ENCODE measurements at regions not wholly inside any gene's neighbourhood (a gene's known extent, or its start where the extent isn't known, plus 50 kb on each side); places are given as distances from the start of the nearest gene placed in this dataset.

DNA sequence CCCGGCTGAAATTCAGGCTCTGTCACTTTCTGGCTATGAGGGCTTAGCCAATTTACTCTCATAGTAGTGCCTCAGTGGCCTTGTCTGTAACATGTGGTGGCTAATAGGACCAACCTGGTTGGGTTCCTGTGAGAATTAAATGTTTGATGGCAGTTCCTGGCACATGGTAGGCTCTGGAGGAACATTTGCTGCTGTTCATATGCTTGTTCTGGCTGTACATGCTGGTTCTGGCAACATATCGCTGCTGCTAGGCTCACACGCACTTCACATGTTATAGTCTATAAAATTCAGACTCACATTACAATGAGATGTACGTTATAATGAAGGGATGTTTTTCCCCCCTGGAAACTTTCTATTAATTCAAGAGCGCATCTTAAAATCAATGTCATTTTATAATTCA, 417.7 kb upstream of the GYPC start:
- POLR2A ChIA-PET: no interaction called here
- CTCF ChIA-PET: no interaction called here
- no peak for DNase-seq (ENCODE audit: extremely low spot score)
- TF ChIP-seq FOXA1 (IDR thresholded peaks at IDR 0.05) (no peak), SUZ12 (IDR thresholded peaks at IDR 0.05) (no peak), LEF1 (IDR thresholded peaks at IDR 0.05; ENCODE audit: borderline replicate concordance) (no peak), SP1 (IDR thresholded peaks at IDR 0.05) (no peak), BHLHE40 (IDR thresholded peaks at IDR 0.05; ENCODE audit: borderline replicate concordance) (no peak), ZNF384 (IDR thresholded peaks at IDR 0.05) (no peak), FOXK2 (IDR thresholded peaks at IDR 0.05) (no peak), FOXM1 (IDR thresholded peaks at IDR 0.05; ENCODE audit: borderline replicate concordance) (no peak), L3MBTL2 (conservative IDR thresholded peaks at IDR 0.05) (no peak), NFRKB (IDR thresholded peaks at IDR 0.05) (no peak), HDGF (IDR thresholded peaks at IDR 0.05; ENCODE audit: borderline replicate concordance) (no peak), CTBP1 (IDR thresholded peaks at IDR 0.05; ENCODE audit: borderline replicate concordance) (no peak)
- TF ChIP-seq, protein P1, sequence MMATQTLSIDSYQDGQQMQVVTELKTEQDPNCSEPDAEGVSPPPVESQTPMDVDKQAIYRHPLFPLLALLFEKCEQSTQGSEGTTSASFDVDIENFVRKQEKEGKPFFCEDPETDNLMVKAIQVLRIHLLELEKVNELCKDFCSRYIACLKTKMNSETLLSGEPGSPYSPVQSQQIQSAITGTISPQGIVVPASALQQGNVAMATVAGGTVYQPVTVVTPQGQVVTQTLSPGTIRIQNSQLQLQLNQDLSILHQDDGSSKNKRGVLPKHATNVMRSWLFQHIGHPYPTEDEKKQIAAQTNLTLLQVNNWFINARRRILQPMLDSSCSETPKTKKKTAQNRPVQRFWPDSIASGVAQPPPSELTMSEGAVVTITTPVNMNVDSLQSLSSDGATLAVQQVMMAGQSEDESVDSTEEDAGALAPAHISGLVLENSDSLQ (IDR thresholded peaks at IDR 0.05): no peak

DNA sequence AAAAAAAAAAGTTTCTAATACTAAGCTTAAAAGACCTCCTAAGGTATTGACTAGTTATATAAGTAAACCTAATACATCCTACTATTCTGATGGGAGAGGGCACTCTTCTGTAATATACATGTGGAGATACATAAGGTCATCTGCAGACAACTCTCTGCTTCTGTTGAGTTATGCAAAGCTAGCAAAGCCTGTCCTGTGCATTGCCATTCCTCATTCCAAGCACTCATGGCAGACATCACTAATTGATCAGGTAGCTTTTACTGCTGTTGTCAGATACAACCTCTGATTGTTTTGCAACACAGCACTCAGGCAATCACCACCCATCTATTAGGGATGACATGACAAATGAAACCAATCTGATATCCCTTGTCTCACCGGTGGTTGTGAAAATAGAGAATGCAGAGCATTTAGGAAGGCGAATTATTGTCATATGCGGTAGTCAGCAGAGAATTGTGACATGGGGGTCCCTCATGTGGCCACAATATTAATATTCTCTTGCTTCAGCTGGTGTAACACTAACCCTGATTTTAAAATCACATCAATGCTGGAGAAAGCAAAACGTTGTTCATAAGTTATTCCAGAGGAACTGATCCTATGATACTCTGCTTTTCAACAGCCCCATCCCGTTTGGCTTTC, 416.5 kb upstream of the GYPC start:
- CTCF ChIA-PET: no interaction called here

DNA sequence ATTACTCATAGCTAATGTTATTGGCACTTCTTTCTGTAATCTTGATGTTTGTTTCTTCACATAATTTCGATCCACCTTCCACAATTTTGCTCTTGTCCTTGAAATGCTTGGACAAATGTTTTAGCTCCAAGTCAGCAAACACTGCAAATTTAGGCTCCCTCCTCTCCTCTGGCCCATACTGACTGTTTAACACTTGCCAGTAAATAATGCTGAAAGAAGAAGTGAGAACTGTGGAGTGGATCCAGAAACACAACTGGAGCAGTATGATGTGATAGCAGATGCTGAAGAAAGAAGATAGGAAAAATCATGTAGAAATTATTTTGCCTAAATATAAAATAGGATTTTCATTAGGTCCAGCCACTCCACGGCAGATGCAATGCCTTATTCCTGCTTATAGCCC, 415.0 kb upstream of the GYPC start:
- CTCF ChIA-PET: no interaction called here
- TF ChIP-seq L3MBTL2 (conservative IDR thresholded peaks at IDR 0.05) (no peak), SP1 (IDR thresholded peaks at IDR 0.05) (no peak), NFRKB (IDR thresholded peaks at IDR 0.05) (no peak), FOXM1 (IDR thresholded peaks at IDR 0.05; ENCODE audit: borderline replicate concordance) (no peak), ZNF384 (IDR thresholded peaks at IDR 0.05) (no peak), CTBP1 (IDR thresholded peaks at IDR 0.05; ENCODE audit: borderline replicate concordance) (no peak), ARNT (IDR thresholded peaks at IDR 0.05) (no peak), HDGF (IDR thresholded peaks at IDR 0.05; ENCODE audit: borderline replicate concordance) (no peak), ELF4 (IDR thresholded peaks at IDR 0.05) (no peak), TARDBP (IDR thresholded peaks at IDR 0.05) (no peak), FOXA1 (IDR thresholded peaks at IDR 0.05) (no peak), SUZ12 (IDR thresholded peaks at IDR 0.05) (no peak), FOXK2 (IDR thresholded peaks at IDR 0.05) (no peak), BHLHE40 (IDR thresholded peaks at IDR 0.05; ENCODE audit: borderline replicate concordance) (no peak), LEF1 (IDR thresholded peaks at IDR 0.05; ENCODE audit: borderline replicate concordance) (no peak)
- TF ChIP-seq, protein P1 (IDR thresholded peaks at IDR 0.05): no peak
- POLR2A ChIA-PET: no interaction called here

More for the DNA sequence above, 416.5 kb upstream of the GYPC start:
- POLR2A ChIA-PET: no interaction called here
- DNase-seq (ENCODE audit: extremely low spot score): no peak
- no peak for TF ChIP-seq FOXM1 (IDR thresholded peaks at IDR 0.05; ENCODE audit: borderline replicate concordance)
- TF ChIP-seq NFRKB (IDR thresholded peaks at IDR 0.05): no peak
- TF ChIP-seq LEF1 (IDR thresholded peaks at IDR 0.05; ENCODE audit: borderline replicate concordance): no peak
- no peak for TF ChIP-seq SUZ12 (IDR thresholded peaks at IDR 0.05)

DNA sequence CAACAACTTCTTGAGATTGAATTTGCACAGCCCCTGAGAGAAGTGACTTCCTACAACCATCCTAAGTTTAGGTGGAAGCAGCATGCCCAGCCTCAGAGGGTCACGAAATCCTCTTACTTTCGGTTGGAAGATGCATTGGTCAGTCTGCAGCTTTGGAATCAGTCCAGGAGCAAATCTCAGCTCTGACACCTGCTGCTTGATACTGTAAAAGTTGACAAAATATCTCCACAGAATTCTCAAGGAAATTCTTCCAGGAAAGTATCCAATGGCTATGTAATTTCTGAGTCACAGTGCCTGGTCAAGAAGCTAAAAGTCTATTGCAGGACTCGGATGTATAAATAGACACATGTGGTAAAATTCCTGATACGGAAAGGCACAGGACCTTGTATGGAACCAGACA, 414.5 kb upstream of the GYPC start:
- CTCF ChIA-PET: no interaction called here
- DNase-seq (ENCODE audit: extremely low spot score): no peak
- TF ChIP-seq TARDBP (IDR thresholded peaks at IDR 0.05): no peak
- TF ChIP-seq SUZ12 (IDR thresholded peaks at IDR 0.05): no peak
- no peak for TF ChIP-seq CTBP1 (IDR thresholded peaks at IDR 0.05; ENCODE audit: borderline replicate concordance)
- no peak for TF ChIP-seq BHLHE40 (IDR thresholded peaks at IDR 0.05; ENCODE audit: borderline replicate concordance)
- no peak for TF ChIP-seq HDGF (IDR thresholded peaks at IDR 0.05; ENCODE audit: borderline replicate concordance)
- TF ChIP-seq L3MBTL2 (conservative IDR thresholded peaks at IDR 0.05): no peak
- POLR2A ChIA-PET: no interaction called here

More for the DNA sequence above, 415.0 kb upstream of the GYPC start:
- DNase-seq (ENCODE audit: extremely low spot score): no peak

DNA sequence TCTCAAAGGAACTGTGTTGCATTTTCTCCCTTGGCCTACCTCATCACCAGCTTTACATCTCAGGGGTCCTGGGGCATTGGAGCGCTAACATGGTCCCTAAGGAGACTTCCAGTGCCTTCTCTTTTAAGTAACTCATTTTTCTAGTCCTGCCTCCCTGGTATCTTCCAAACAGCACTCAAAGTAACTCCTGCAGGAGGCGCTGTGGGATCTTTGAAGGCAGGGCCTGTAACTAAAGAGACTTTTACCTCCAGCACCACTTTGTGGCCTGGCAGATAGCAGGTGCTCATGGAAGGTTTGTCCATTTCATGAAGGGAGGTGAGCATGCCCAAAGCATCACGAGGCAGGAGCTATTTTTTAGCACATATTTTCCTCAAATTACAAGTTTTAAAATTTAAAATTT, 411.0 kb upstream of the GYPC start:
- POLR2A ChIA-PET: no interaction called here
- DNase-seq (ENCODE audit: extremely low spot score): peak; percentile 33

DNA sequence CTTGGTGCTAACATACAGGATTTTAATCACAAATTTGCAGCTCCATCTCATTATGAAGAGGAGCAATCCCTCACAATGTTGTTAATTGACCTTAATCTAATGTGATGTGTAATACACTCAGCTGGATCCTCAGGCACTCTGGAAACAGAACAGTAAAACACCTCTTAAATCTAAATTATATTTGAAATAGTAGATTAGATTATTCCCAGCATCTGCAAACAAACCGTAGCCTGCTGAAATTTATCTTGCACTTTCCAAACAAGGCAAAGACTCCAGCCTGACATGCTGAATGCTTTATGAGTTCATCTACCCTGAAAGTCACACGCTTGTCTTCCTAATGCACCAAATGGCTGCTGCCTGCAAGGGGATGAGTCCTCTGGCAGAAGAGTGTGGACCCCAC, 402.3 kb upstream of the GYPC start:
- TF ChIP-seq LEF1 (IDR thresholded peaks at IDR 0.05; ENCODE audit: borderline replicate concordance): no peak
- TF ChIP-seq HDGF (IDR thresholded peaks at IDR 0.05; ENCODE audit: borderline replicate concordance): no peak
- TF ChIP-seq CTBP1 (IDR thresholded peaks at IDR 0.05; ENCODE audit: borderline replicate concordance): no peak
- TF ChIP-seq FOXK2 (IDR thresholded peaks at IDR 0.05): no peak
- no peak for TF ChIP-seq L3MBTL2 (conservative IDR thresholded peaks at IDR 0.05)
- TF ChIP-seq, protein P1 (IDR thresholded peaks at IDR 0.05): no peak
- TF ChIP-seq BHLHE40 (IDR thresholded peaks at IDR 0.05; ENCODE audit: borderline replicate concordance): no peak
- no peak for TF ChIP-seq SUZ12 (IDR thresholded peaks at IDR 0.05)
- TF ChIP-seq ZNF384 (IDR thresholded peaks at IDR 0.05): no peak
- TF ChIP-seq SP1 (IDR thresholded peaks at IDR 0.05): no peak
- TF ChIP-seq ELF4 (IDR thresholded peaks at IDR 0.05): no peak
- POLR2A ChIA-PET: no interaction called here
- DNase-seq (ENCODE audit: extremely low spot score): no peak
- CTCF ChIA-PET: no interaction called here

More for the DNA sequence above, 411.0 kb upstream of the GYPC start:
- CTCF ChIA-PET: interaction anchor here (0.6 to 1.1 kb wide), 3 partner anchors 10 to 594 kb away, joined by 3 read pairs; no protein-coding TSS in a partner anchor
- no peak for TF ChIP-seq FOXA1 (IDR thresholded peaks at IDR 0.05)
- no peak for TF ChIP-seq FOXK2 (IDR thresholded peaks at IDR 0.05)
- TF ChIP-seq HDGF (IDR thresholded peaks at IDR 0.05; ENCODE audit: borderline replicate concordance): no peak
- TF ChIP-seq NFRKB (IDR thresholded peaks at IDR 0.05): no peak
- no peak for TF ChIP-seq ELF4 (IDR thresholded peaks at IDR 0.05)
- TF ChIP-seq LEF1 (IDR thresholded peaks at IDR 0.05; ENCODE audit: borderline replicate concordance): no peak
- TF ChIP-seq SUZ12 (IDR thresholded peaks at IDR 0.05): no peak
- TF ChIP-seq, protein P1 (IDR thresholded peaks at IDR 0.05): no peak
- TF ChIP-seq TARDBP (IDR thresholded peaks at IDR 0.05): no peak
- TF ChIP-seq ARNT (IDR thresholded peaks at IDR 0.05): no peak
- TF ChIP-seq ZNF384 (IDR thresholded peaks at IDR 0.05): no peak
- no peak for TF ChIP-seq BHLHE40 (IDR thresholded peaks at IDR 0.05; ENCODE audit: borderline replicate concordance)
- no peak for TF ChIP-seq L3MBTL2 (conservative IDR thresholded peaks at IDR 0.05)
- TF ChIP-seq FOXM1 (IDR thresholded peaks at IDR 0.05; ENCODE audit: borderline replicate concordance): no peak
- TF ChIP-seq CTBP1 (IDR thresholded peaks at IDR 0.05; ENCODE audit: borderline replicate concordance): no peak
- TF ChIP-seq SP1 (IDR thresholded peaks at IDR 0.05): no peak

All from HEK293T (cell line).